GM06990 (cell line): ENCODE measurements at regions not wholly inside any gene's neighbourhood (a gene's known extent, or its start where the extent isn't known, plus 50 kb on each side); places are given as distances from the start of the nearest gene placed in this dataset.

Experiments used
- DNase-seq: peaks from one replicate; pipeline ENCODE4 v3.0.0-alpha.2; 2011; ENCODE audit not compliant: insufficient read length; ENCODE audit errors: extremely low read depth
- H3K27me3 ChIP-seq: replicated peaks from 2 replicates; pipeline ENCODE4 v1.6.0; 2011; ENCODE audit warnings: low read length; ENCODE audit not compliant: control insufficient read depth, insufficient read depth
- H3K36me3 ChIP-seq: 2 replicates; pipeline ENCODE4 v1.5.1; 2011; ENCODE audit warnings: low read length; ENCODE audit not compliant: control insufficient read depth, insufficient read depth
- H3K4me3 ChIP-seq: replicated peaks from 2 replicates; pipeline ENCODE4 v1.5.1; 2011; ENCODE audit warnings: low read depth, mild to moderate bottlenecking, control low read depth, low read length
- CTCF ChIP-seq: IDR thresholded peaks from 2 replicates; pipeline ENCODE4 v1.5.1; 2011; ENCODE audit warnings: low read length, control low read depth, mild to moderate bottlenecking, inconsistent platforms; ENCODE audit not compliant: insufficient read depth, poor library complexity, severe bottlenecking

- no peaks in the 10 kb centered on the region for H3K27me3 ChIP-seq
- H3K4me3 ChIP-seq = no peak overlapping the region
- TF ChIP-seq CTCF = no peak
- H3K36me3 ChIP-seq = no peaks in the 10 kb centered on the region
- no peak for DNase-seq
Observed at GRCh38 chr2:146258071-146258470, 1586.8 kb upstream of the ACVR2A start.

DNA sequence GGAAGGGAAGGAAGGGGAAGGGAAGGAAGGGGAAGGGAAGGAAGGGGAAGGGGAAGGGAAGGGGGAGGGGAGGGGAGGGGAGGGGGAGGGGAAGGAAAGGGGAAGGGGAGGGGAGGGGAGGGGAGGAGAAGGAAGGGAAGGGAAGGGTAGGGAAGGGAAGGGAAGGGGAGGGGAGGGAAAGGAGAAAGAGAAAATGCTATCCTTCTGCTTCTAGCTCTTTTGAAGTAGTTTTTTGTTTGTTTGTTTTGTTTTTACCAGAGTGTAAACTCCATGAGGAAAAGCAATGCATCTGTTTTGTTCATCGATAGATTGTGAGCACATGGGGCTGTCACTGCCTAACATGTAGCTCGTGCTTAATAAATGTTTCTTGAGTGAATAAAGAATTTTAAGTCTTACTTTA is 1592.7 kb upstream of the ACVR2A start:
- no peak for DNase-seq
- Histone ChIP-seq H3K4me3 (no peak overlapping the region), H3K27me3 (no peaks in the 10 kb centered on the region), H3K36me3 (no peaks in the 10 kb centered on the region)
- TF ChIP-seq CTCF = no peak

DNA sequence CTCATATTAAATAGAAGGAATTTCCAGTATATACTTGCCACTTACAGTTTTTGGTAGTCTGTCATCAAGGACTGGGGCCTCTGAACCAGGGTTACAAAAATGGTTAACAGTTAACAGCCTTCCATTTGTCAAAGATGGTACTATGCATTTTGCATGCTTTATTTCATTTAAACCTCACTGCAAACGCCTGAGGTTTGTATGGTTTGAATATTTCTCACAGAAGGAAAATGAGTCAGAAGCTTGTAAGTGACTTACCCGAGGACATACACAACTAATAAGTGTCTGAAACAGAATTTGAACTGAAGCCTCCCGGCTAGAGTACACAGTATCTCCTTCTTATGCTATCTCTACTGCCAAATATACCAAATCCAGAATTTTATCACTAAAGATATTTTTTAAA is 1593.5 kb upstream of the ACVR2A start:
- H3K36me3 ChIP-seq = no peaks in the 10 kb centered on the region
- TF ChIP-seq CTCF = no peak
- no peak for DNase-seq
- H3K27me3 ChIP-seq = no peaks in the 10 kb centered on the region
- H3K4me3 ChIP-seq = no peak overlapping the region

DNA sequence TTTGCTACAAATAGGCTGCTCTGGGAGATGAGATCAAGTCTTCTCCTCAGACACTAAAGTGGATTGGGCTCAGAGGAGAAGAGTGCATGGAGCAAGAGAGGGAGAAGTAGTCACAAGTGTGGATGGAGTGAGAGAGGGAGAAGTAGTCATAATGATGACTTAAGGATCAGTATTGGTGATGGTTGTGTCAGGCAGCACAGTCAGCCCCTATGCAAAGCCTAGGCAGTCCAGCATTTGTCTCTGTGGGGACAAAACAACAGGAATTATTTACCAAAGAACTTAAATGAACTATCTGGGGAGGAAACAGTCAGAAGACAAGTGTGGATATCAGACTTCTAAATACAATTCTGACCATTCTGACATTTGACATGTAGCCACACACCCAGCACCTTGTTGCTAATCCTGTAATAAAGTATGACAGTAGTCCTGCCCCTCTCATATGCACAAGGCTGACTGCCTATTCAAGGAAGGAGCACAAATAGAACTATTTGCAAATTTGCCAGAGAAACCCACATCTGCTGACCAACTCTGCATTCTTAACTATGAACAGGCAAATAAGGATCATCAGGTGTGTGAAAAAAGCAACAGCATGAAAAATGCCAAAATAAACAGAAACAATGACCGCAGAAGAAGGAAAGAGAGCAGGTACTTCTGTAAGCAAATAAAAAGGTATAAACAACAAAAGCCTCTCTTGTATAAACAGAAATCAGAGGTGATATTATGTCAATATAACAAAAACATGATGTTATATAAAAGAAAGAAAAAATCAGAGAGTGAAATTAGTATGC is 1597.9 kb upstream of the ACVR2A start:
- H3K27me3 ChIP-seq = no peaks in the 10 kb centered on the region
- H3K4me3 ChIP-seq = no peak overlapping the region
- TF ChIP-seq CTCF = no peak
- DNase-seq = no peak
- H3K36me3 ChIP-seq = no peaks in the 10 kb centered on the region

- TF ChIP-seq CTCF = no peak
- Histone ChIP-seq H3K36me3 (no peaks in the 10 kb centered on the region), H3K27me3 (no peaks in the 10 kb centered on the region), H3K4me3 (no peak overlapping the region)
- no peak for DNase-seq
Observed at GRCh38 chr2:146246002-146246735, 1598.7 kb upstream of the ACVR2A start.

DNA sequence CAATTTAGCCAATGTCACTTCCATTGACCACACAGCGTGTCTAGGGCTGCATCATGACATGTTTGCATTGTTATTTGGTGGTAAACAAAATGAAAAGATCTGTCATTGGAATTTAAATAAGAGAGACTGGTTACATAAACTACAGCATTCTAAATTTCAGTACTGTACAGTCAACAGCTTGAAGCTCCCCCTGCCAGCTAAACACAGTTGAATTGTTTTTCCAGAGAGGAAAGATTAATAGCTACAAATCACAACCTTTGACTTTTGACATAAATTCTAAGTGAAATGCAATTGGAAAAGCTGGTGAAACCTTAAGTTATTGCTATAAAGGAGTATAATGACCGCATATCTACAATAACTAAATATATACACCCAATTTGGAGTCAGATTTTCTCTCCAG is 1600.0 kb upstream of the ACVR2A start:
- no peak overlapping the region for H3K4me3 ChIP-seq
- TF ChIP-seq CTCF = no peak

More for the DNA sequence above, 1600.0 kb upstream of the ACVR2A start:
- Histone ChIP-seq H3K27me3 (no peaks in the 10 kb centered on the region), H3K36me3 (no peaks in the 10 kb centered on the region)
- DNase-seq = no peak
